Cardiac fibroblast (primary cell): ENCODE measurements at regions not wholly inside any gene's neighbourhood (a gene's known extent, or its start where the extent isn't known, plus 50 kb on each side); places are given as distances from the start of the nearest gene placed in this dataset.

Experiments
- DNase-seq, 2 donors: peaks; one replicate each; pipeline versions ENCODE4 v3.0.0 to v3.0.0-alpha.2; 2010; ENCODE audit warnings: low read depth in 2 of 2
- H3K4me3 ChIP-seq, 2 donors: replicated peaks in 1 of 2; 1 replicate in 1 of 2; 2 replicates in 1 of 2; pipeline ENCODE4 v1.5.1; 2011; ENCODE audit warnings: low read depth in 2 of 2, low read length in 2 of 2, mild to moderate bottlenecking in 2 of 2, moderate library complexity in 1 of 2
- CTCF ChIP-seq: IDR thresholded peaks from one replicate; pipeline ENCODE4 v1.5.1; 2011; ENCODE audit warnings: low read depth, mild to moderate bottlenecking, low read length, inconsistent platforms

GRCh38 chr13:31653730-31654129, 85.6 kb upstream of the RXFP2 start:
- H3K4me3 ChIP-seq: no peak overlapping the region
- no peak for DNase-seq
- TF ChIP-seq CTCF: no peak

- DNase-seq: no peak
- no peak overlapping the region for H3K4me3 ChIP-seq
- TF ChIP-seq CTCF: no peak
Measured at GRCh38 chr13:31663880-31664585, 75.3 kb upstream of the RXFP2 start.

- no peak overlapping the region for H3K4me3 ChIP-seq
- DNase-seq: peak; percentile 17 to 43
- no peak for TF ChIP-seq CTCF
Measured at GRCh38 chr13:31670831-31671617, 68.3 kb upstream of the RXFP2 start.

- peak; percentile 51 to 59 for DNase-seq
- TF ChIP-seq CTCF: no peak
- H3K4me3 ChIP-seq: no peak overlapping the region
Measured at GRCh38 chr13:31674051-31674450, 65.3 kb upstream of the RXFP2 start.

GRCh38 chr13:31675440-31675953, 63.8 kb upstream of the RXFP2 start:
- peak; percentile 31 to 59 for DNase-seq
- H3K4me3 ChIP-seq: no peak overlapping the region
- TF ChIP-seq CTCF: no peak

DNA sequence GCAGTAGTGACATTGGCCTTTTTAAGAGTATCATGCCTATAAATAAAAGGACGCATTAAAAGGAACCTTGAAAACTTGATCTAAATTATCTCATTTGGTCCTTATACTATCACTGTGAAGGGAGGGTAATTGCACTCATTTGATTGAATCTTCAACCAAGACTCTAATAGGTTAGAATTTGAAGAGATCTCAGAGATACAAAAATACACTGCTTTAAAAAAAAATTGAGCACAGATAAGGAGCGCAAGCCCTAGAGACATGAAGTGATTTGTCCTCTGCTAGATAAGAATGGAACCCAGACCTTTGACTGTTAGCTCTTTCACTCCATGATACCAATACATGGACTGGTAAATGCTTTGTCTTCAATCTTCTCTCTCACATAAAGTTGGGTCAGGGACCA, 58.2 kb upstream of the RXFP2 start:
- DNase-seq: no peak
- no peak for TF ChIP-seq CTCF

More for the DNA sequence above, 58.2 kb upstream of the RXFP2 start:
- H3K4me3 ChIP-seq: no peak overlapping the region
